Stimulated activated CD4-positive, alpha-beta T cell treated with anti-CD3 and anti-CD28 coated beads, TNF-alpha, amount 100 ng/mL, for 4 hours (primary cell): ENCODE measurements at regions not wholly inside any gene's neighbourhood (a gene's known extent, or its start where the extent isn't known, plus 50 kb on each side); places are given as distances from the start of the nearest gene placed in this dataset.

Source experiments
- DNase-seq, 3 experiments: peaks; one replicate each; pipeline ENCODE4 v3.0.0-alpha.2; 2020; ENCODE audit warnings: low read depth in 3 of 3

GRCh38 chr6:166693880-166694279 lies 66.8 kb upstream of the RPS6KA2 start:
- no peak for DNase-seq

- DNase-seq: no peak
Observed at GRCh38 chr6:166692723-166693302, 65.8 kb upstream of the RPS6KA2 start.

- no peak for DNase-seq
Observed at GRCh38 chr6:166691746-166692145, 64.7 kb upstream of the RPS6KA2 start.

GRCh38 chr6:166691199-166691598 lies 64.1 kb upstream of the RPS6KA2 start:
- DNase-seq: no peak

- DNase-seq: no peak
Observed at GRCh38 chr6:166689687-166690086, 62.6 kb upstream of the RPS6KA2 start.

GRCh38 chr6:166688901-166689300 lies 61.9 kb upstream of the RPS6KA2 start:
- DNase-seq: no peak

GRCh38 chr6:166687879-166688205 lies 60.8 kb upstream of the RPS6KA2 start:
- no peak for DNase-seq

- DNase-seq: no peak
Observed at GRCh38 chr6:166687070-166687878, 60.2 kb upstream of the RPS6KA2 start.

GRCh38 chr6:166686317-166686716 lies 59.3 kb upstream of the RPS6KA2 start:
- no peak for DNase-seq

- no peak for DNase-seq
Observed at GRCh38 chr6:166684866-166685265, 57.8 kb upstream of the RPS6KA2 start.

- DNase-seq: no peak
Observed at GRCh38 chr6:166684170-166684569, 57.1 kb upstream of the RPS6KA2 start.

- no peak for DNase-seq
Observed at GRCh38 chr6:166683477-166683876, 56.4 kb upstream of the RPS6KA2 start.

GRCh38 chr6:166679566-166679965 lies 52.5 kb upstream of the RPS6KA2 start:
- DNase-seq: no peak

- no peak for DNase-seq
Observed at GRCh38 chr6:166678426-166678825, 51.4 kb upstream of the RPS6KA2 start.

GRCh38 chr6:166677941-166678340 lies 50.9 kb upstream of the RPS6KA2 start:
- DNase-seq: no peak
